Tibial nerve (tissue), 4 donors: ENCODE measurements at regions not wholly inside any gene's neighbourhood (a gene's known extent, or its start where the extent isn't known, plus 50 kb on each side); places are given as distances from the start of the nearest gene placed in this dataset.

Source experiments
- EP300 ChIP-seq, 2 donors: sonication (generic); formaldehyde crosslinking; IDR thresholded peaks; one replicate each; pipeline ENCODE4 v1.6.1; 2017; ENCODE audit warnings: antibody characterized with exemption in 2 of 2, mild to moderate bottlenecking in 1 of 2
- TF ChIP-seq, protein P1 (sequence below), 5 experiments: fragments of 200-600 bp in 3 of 5; fragments of 450-650 bp in 2 of 5; sonication (generic) in 3 of 5; IDR thresholded peaks; one replicate each; pipeline ENCODE4 v1.5.1; 2016 to 2019; ENCODE audit warnings: antibody characterized with exemption in 5 of 5, mild to moderate bottlenecking in 3 of 5, moderate library complexity in 2 of 5

DNA sequence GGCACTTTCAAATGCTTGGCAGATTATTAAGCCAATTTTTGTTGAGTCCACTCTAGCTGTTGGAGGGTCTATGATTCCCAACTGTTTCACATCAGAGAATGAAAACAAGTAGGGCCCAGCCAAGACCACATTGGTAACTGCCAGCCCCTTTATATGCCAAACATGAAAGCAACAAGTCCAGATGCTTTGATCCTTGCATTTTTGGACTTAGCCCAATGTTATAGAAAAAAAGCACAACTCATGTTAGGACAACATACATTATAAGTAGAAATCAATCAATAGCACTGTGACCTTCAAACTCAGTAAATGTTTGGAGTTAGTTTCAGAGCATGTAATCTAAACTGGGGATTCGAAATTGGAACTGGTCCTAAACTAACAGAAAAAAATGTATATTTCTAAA is 674.7 kb downstream of the MECOM start:
- TF ChIP-seq, protein P1, sequence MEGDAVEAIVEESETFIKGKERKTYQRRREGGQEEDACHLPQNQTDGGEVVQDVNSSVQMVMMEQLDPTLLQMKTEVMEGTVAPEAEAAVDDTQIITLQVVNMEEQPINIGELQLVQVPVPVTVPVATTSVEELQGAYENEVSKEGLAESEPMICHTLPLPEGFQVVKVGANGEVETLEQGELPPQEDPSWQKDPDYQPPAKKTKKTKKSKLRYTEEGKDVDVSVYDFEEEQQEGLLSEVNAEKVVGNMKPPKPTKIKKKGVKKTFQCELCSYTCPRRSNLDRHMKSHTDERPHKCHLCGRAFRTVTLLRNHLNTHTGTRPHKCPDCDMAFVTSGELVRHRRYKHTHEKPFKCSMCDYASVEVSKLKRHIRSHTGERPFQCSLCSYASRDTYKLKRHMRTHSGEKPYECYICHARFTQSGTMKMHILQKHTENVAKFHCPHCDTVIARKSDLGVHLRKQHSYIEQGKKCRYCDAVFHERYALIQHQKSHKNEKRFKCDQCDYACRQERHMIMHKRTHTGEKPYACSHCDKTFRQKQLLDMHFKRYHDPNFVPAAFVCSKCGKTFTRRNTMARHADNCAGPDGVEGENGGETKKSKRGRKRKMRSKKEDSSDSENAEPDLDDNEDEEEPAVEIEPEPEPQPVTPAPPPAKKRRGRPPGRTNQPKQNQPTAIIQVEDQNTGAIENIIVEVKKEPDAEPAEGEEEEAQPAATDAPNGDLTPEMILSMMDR (IDR thresholded peaks at IDR 0.05): no peak
- no peak for TF ChIP-seq EP300 (IDR thresholded peaks at IDR 0.05)
